DOHH2 (cell line): ENCODE measurements at regions not wholly inside any gene's neighbourhood (a gene's known extent, or its start where the extent isn't known, plus 50 kb on each side); places are given as distances from the start of the nearest gene placed in this dataset.
"Not testable (repeated sequence)": the region's sequence is repeated elsewhere in the genome, so short reads cannot be mapped to it uniquely, and the experiment has no call there.

ENCODE experiments used
- H3F3A ChIP-seq: fragments of 200-600 bp; sonication (generic), shearing (Covaris generic); 2 replicates; pipeline ENCODE4 v1.6.0; 2016; ENCODE audit warnings: antibody characterized with exemption, mild to moderate bottlenecking; ENCODE audit not compliant: control insufficient read depth, insufficient read depth
- H3K27ac ChIP-seq: fragments of 200-600 bp; sonication (generic); 2 replicates; pipeline ENCODE4 v1.5.1; 2014; ENCODE audit warnings: low read depth, mild to moderate bottlenecking, low read length, moderate library complexity
- H3K27me3 ChIP-seq: fragments of 200-600 bp; sonication (generic); 2 replicates; pipeline ENCODE4 v1.6.1; 2014; ENCODE audit warnings: mild to moderate bottlenecking, low read length, mixed read lengths; ENCODE audit not compliant: control insufficient read depth
- H3K36me3 ChIP-seq: fragments of 200-600 bp; sonication (generic); 2 replicates; pipeline ENCODE4 v1.6.1; 2014; ENCODE audit warnings: mild to moderate bottlenecking, low read length, moderate library complexity, mixed read lengths; ENCODE audit not compliant: control insufficient read depth
- H3K4me1 ChIP-seq: fragments of 200-600 bp; sonication (generic); 2 replicates; pipeline ENCODE4 v1.6.1; 2014; ENCODE audit warnings: mild to moderate bottlenecking, low read length, mixed read lengths; ENCODE audit not compliant: control insufficient read depth
- H3K4me2 ChIP-seq: fragments of 200-600 bp; sonication (generic); 2 replicates; pipeline ENCODE4 v1.6.0; 2014; ENCODE audit warnings: mild to moderate bottlenecking, low read length, moderate library complexity
- H3K4me3 ChIP-seq: fragments of 200-600 bp; sonication (generic); 2 replicates; pipeline ENCODE4 v1.5.1; 2014; ENCODE audit warnings: mild to moderate bottlenecking, low read length, mixed read lengths
- H3K79me2 ChIP-seq: fragments of 200-600 bp; sonication (generic); 2 replicates; pipeline ENCODE4 v1.6.1; 2014; ENCODE audit warnings: mild to moderate bottlenecking, low read length, mixed read lengths; ENCODE audit not compliant: control insufficient read depth
- H3K9me2 ChIP-seq: fragments of 200-600 bp; sonication (generic); replicated peaks from 2 replicates; pipeline ENCODE4 v1.6.1; 2014; ENCODE audit warnings: mild to moderate bottlenecking, low read length, mixed read lengths; ENCODE audit not compliant: control insufficient read depth
- H3K9me3 ChIP-seq: fragments of 200-600 bp; sonication (generic); 2 replicates; pipeline ENCODE4 v1.6.1; 2014; ENCODE audit warnings: antibody characterized with exemption, low read length, mixed read lengths; ENCODE audit not compliant: control insufficient read depth, insufficient read depth
- H4K20me1 ChIP-seq: fragments of 200-600 bp; sonication (generic); 2 replicates; pipeline ENCODE4 v1.6.0; 2014; ENCODE audit warnings: low read depth, mild to moderate bottlenecking, antibody characterized with exemption, low read length, moderate library complexity; ENCODE audit not compliant: control insufficient read depth, insufficient read depth
- EZH2phosphoT487 ChIP-seq: fragments of 200-600 bp; sonication (generic); IDR thresholded peaks from 2 replicates; pipeline ENCODE4 v1.6.1; 2017; ENCODE audit warnings: borderline replicate concordance, mild to moderate bottlenecking, antibody characterized with exemption, low read length, moderate library complexity, mixed read lengths
- TF ChIP-seq, protein P1 (sequence below): fragments of 200-600 bp; sonication (generic); IDR thresholded peaks from one replicate; pipeline ENCODE4 v1.5.1; 2014; ENCODE audit warnings: antibody characterized with exemption, mild to moderate bottlenecking, low read depth, low read length; ENCODE audit not compliant: poor library complexity, severe bottlenecking

DNA sequence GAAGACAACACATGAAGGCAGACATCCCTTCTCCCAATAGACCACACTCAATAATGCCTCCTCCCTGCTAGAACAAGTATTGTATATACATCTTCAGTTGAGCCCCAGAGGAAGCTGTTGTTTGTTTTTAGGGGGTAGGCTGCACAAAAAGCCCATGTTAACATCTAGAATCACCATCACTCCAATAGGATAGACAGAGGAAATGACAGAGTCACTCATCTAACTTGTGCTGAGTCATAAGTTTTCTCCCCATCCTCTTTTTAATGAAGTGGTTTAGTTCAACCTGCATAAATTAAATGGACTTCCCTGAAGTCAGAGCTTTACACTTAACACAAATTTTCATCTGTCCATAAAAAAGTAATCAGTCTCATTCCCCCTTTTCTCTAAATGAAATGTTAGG, 122.9 kb upstream of the SPATA12 start:
- Histone ChIP-seq H3K27ac (no peak overlapping the region), H4K20me1 (no peaks in the 10 kb centered on the region), H3K36me3 (no peaks in the 10 kb centered on the region), H3K4me2 (no peak overlapping the region), H3K79me2 (no peaks in the 10 kb centered on the region), H3K9me2 (no peaks in the 10 kb centered on the region; the same call in 1 of the 2 replicates), H3K9me3 (peaks cover 6% of the 10 kb centered on the region), H3K4me1 (no peaks in the 10 kb centered on the region), H3K27me3 (no peaks in the 10 kb centered on the region; the same call in 1 of the 2 replicates), H3K4me3 (no peak overlapping the region), H3F3A (no peaks in the 10 kb centered on the region)
- TF ChIP-seq, protein P1, sequence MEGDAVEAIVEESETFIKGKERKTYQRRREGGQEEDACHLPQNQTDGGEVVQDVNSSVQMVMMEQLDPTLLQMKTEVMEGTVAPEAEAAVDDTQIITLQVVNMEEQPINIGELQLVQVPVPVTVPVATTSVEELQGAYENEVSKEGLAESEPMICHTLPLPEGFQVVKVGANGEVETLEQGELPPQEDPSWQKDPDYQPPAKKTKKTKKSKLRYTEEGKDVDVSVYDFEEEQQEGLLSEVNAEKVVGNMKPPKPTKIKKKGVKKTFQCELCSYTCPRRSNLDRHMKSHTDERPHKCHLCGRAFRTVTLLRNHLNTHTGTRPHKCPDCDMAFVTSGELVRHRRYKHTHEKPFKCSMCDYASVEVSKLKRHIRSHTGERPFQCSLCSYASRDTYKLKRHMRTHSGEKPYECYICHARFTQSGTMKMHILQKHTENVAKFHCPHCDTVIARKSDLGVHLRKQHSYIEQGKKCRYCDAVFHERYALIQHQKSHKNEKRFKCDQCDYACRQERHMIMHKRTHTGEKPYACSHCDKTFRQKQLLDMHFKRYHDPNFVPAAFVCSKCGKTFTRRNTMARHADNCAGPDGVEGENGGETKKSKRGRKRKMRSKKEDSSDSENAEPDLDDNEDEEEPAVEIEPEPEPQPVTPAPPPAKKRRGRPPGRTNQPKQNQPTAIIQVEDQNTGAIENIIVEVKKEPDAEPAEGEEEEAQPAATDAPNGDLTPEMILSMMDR: no peak
- TF ChIP-seq EZH2phosphoT487: no peak

DNA sequence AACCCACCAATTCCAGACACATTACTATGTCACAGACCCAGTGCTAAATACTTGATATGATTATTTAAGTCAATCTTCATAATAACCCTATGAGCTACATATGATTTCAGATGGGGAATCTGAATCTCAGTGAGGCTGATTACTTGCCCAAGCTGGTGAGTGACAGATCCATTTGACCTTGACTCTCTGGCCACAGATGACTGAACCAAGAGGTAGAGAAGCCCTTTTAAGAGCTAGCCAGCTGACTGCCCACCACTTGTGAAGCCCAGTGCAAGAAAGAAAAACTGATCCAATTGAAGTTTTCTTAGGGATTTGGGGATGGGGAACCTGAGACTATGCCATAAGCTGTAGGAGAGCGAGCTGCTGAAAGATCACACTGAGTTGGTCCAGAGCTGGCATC, 124.7 kb upstream of the SPATA12 start:
- no peaks in the 10 kb centered on the region for H4K20me1 ChIP-seq
- no peaks in the 10 kb centered on the region for H3K4me1 ChIP-seq
- H3K9me2 ChIP-seq: no peaks in the 10 kb centered on the region; the same call in 1 of the 2 replicates
- H3K27ac ChIP-seq: no peak overlapping the region
- H3K4me2 ChIP-seq: no peak overlapping the region
- TF ChIP-seq, protein P1: no peak
- no peak for TF ChIP-seq EZH2phosphoT487
- peaks cover 6% of the 10 kb centered on the region for H3K9me3 ChIP-seq
- no peaks in the 10 kb centered on the region for H3K36me3 ChIP-seq
- H3K4me3 ChIP-seq: no peak overlapping the region
- H3K79me2 ChIP-seq: no peaks in the 10 kb centered on the region
- no peaks in the 10 kb centered on the region for H3F3A ChIP-seq
- H3K27me3 ChIP-seq: no peaks in the 10 kb centered on the region; the same call in 1 of the 2 replicates

DNA sequence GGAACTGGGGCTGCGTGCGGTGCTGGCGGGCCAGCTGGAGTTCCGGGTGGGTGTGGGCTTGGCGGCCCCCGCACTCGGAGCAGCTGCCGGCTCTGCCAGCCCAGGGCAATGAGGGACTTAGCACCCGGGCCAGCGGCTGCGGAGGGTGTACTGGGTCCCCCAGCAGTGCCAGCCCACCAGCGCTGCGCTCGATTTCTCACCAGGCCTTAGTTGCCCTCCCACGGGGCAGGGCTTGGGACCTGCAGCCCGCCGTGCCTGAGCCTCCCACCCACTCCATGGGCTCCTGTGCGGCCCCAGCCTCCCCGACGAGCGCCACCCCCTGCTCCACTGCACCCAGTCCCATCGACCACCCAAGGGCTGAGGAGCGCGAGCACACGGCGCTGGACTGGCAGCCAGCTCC, 126.0 kb upstream of the SPATA12 start:
- not testable (repeated sequence) for H3K4me2 ChIP-seq

DNA sequence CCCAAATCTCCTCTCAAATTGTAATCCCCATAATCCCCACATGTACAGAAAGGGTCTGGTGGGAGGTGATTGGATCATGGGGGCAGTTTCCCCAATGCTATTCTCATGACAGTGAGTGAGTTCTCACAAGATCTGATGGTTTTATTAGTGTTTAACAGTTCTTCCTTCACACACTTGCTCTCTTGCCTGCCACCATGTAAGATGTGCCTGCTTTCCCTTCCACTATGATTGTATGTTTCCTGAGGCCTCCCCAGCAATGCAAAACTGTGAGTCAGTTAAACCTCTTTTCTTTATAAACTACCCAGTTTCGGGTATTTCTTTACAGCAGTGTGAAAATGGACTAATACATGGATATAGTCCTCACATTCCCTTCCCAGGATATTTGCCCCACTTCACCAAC, 126.7 kb upstream of the SPATA12 start:
- H3K9me3 ChIP-seq: peaks cover 6% of the 10 kb centered on the region
- peaks cover 2% of the 10 kb centered on the region for H3K4me1 ChIP-seq
- no peak overlapping the region for H3K4me3 ChIP-seq
- H3K9me2 ChIP-seq: no peaks in the 10 kb centered on the region; the same call in 1 of the 2 replicates
- no peaks in the 10 kb centered on the region for H3F3A ChIP-seq
- no peak overlapping the region for H3K27ac ChIP-seq
- H3K27me3 ChIP-seq: no peaks in the 10 kb centered on the region
- no peaks in the 10 kb centered on the region for H4K20me1 ChIP-seq
- H3K79me2 ChIP-seq: no peaks in the 10 kb centered on the region
- H3K4me2 ChIP-seq: no peak overlapping the region
- no peaks in the 10 kb centered on the region for H3K36me3 ChIP-seq
- no peak for TF ChIP-seq EZH2phosphoT487
- TF ChIP-seq, protein P1: no peak

More for the DNA sequence above, 126.0 kb upstream of the SPATA12 start:
- not testable (repeated sequence) for H3K27me3 ChIP-seq, H3K9me3 ChIP-seq, H3F3A ChIP-seq, H4K20me1 ChIP-seq, H3K36me3 ChIP-seq, H3K27ac ChIP-seq, H3K79me2 ChIP-seq, H3K4me1 ChIP-seq, H3K9me2 ChIP-seq, H3K4me3 ChIP-seq
